ENCODE measurements at regions not wholly inside any gene's neighbourhood (a gene's known extent, or its start where the extent isn't known, plus 50 kb on each side); places are given as distances from the start of the nearest gene placed in this dataset.

- no peak for FAIRE-seq
- Histone ChIP-seq H3K14ac (ENCODE audit: insufficient read length) (no peak overlapping the region), H3K79me1 (ENCODE audit: low read depth, low read length) (no peaks in the 10 kb centered on the region), H3K4me2 (ENCODE audit: insufficient read depth in 1 of 2, low read depth in 2 of 2, low read length in 2 of 2) (no peak overlapping the region), H4K20me1 (replicated peaks in 1 of 2; ENCODE audit: control insufficient read depth in 1 of 2, insufficient read depth in 2 of 2, low read length in 2 of 2) (no peaks in the 10 kb centered on the region), H2AFZ (ENCODE audit: low read length) (no peak overlapping the region), H2BK5ac (ENCODE audit: low read depth, low read length) (no peak overlapping the region), H2BK20ac (ENCODE audit: low read length) (no peak overlapping the region), H3K27ac (ENCODE audit: low read depth, low read length) (no peak overlapping the region), H4K91ac (replicated peaks; ENCODE audit: insufficient read length, low read length) (no peak overlapping the region), H3K4me3 (ENCODE audit: extremely low read depth in 1 of 4, insufficient read depth in 2 of 4, low read depth in 3 of 4, low read length in 4 of 4) (no peak overlapping the region), H3K23ac (ENCODE audit: insufficient read length) (no peak overlapping the region), H4K5ac (ENCODE audit: insufficient read length, low read depth, low read length) (no peak overlapping the region), H3K9ac (replicated peaks in 1 of 4; ENCODE audit: extremely low read depth in 1 of 4, low read depth in 3 of 4, low read length in 3 of 4) (no peak overlapping the region), H3K56ac (replicated peaks; ENCODE audit: insufficient read length, low read depth, low read length) (no peak overlapping the region), H3K9me3 (ENCODE audit: insufficient read depth in 2 of 2, low read depth in 1 of 2, low read length in 1 of 2) (no peaks in the 10 kb centered on the region), H3K4ac (replicated peaks; ENCODE audit: insufficient read length, low read depth, low read length) (no peak overlapping the region), H4K8ac (ENCODE audit: extremely low read depth, insufficient read depth, low read length) (no peak overlapping the region), H2BK120ac (replicated peaks; ENCODE audit: low read depth, low read length) (no peak overlapping the region), H2BK12ac (ENCODE audit: low read depth, low read length) (no peak overlapping the region), H3K4me1 (replicated peaks in 1 of 4; ENCODE audit: control insufficient read depth in 3 of 4, insufficient read depth in 4 of 4, low read length in 3 of 4) (peaks cover 0 to 6% (median 2%) of the 10 kb centered on the region in 4 experiments; a peak in 3 of 7 replicates), H2AK5ac (ENCODE audit: low read depth, low read length) (no peak overlapping the region), H3K23me2 (ENCODE audit: low read depth, low read length) (no peaks in the 10 kb centered on the region), H2BK15ac (ENCODE audit: low read length) (no peak overlapping the region), H3K27me3 (replicated peaks in 1 of 4; ENCODE audit: control insufficient read depth in 3 of 4, extremely low read depth in 1 of 4, insufficient read depth in 3 of 4, low read length in 3 of 4) (no peaks in the 10 kb centered on the region), H3K79me2 (ENCODE audit: control insufficient read depth in 1 of 2, insufficient read depth in 2 of 2, low read length in 2 of 2) (no peaks in the 10 kb centered on the region), H3K18ac (ENCODE audit: extremely low read depth, low read length) (no peak overlapping the region), H3K36me3 (ENCODE audit: control insufficient read depth in 2 of 4, insufficient read depth in 4 of 4, low read length in 3 of 4) (no peaks in the 10 kb centered on the region)
- WGBS, 2 experiments (ENCODE audit: extremely low coverage in 1 of 2, insufficient coverage in 1 of 2, insufficient read length in 1 of 2, insufficient replicate concordance in 2 of 2, low coverage in 1 of 2, low lambda C conversion rate in 2 of 2, missing lambda C conversion rate in 1 of 2), result 44% methylated on average over 2 of the region's 2 CpGs; no CpG with 5 or more reads in 1 of the 2 experiments
- ChIA-PET CTCF (ENCODE audit: partially characterized antibody) (no interaction called here), POLR2A (ENCODE audit: partially characterized antibody) (no interaction called here)
- DNase-seq (ENCODE audit: low read depth in 1 of 2, low spot score in 2 of 2), result no peak
- TF ChIP-seq CEBPB (IDR thresholded peaks at IDR 0.05; ENCODE audit: low read depth, low read length), result no peak
- TF ChIP-seq POLR2AphosphoS5 (IDR thresholded peaks at IDR 0.05; ENCODE audit: low read depth, low read length), result no peak
- TF ChIP-seq ATF2 (IDR thresholded peaks at IDR 0.05; ENCODE audit: low read length), result no peak
- no peak for TF ChIP-seq CREB1 (IDR thresholded peaks at IDR 0.05)
- no peak for TF ChIP-seq ZNF274 (IDR thresholded peaks at IDR 0.05; ENCODE audit: borderline replicate concordance, extremely low read depth, low read length)
- TF ChIP-seq SUZ12 (IDR thresholded peaks at IDR 0.05; ENCODE audit: low read length), result no peak
- no peak for TF ChIP-seq JUN (IDR thresholded peaks at IDR 0.05; ENCODE audit: low read depth, low read length)
- TF ChIP-seq EZH2 (IDR thresholded peaks at IDR 0.05; ENCODE audit: low read depth, low read length, severe bottlenecking), result no peak
- no peak for TF ChIP-seq POU5F1 (IDR thresholded peaks at IDR 0.05; ENCODE audit: low read depth, low read length)
- no peak for TF ChIP-seq BRCA1 (IDR thresholded peaks at IDR 0.05; ENCODE audit: low read depth, low read length)
- TF ChIP-seq GTF2F1 (IDR thresholded peaks at IDR 0.05; ENCODE audit: borderline replicate concordance, low read depth, low read length), result no peak
- no peak for TF ChIP-seq CHD2 (IDR thresholded peaks at IDR 0.05; ENCODE audit: low read length)
- no peak for TF ChIP-seq EGR1 (IDR thresholded peaks at IDR 0.05; ENCODE audit: borderline replicate concordance, low read depth, low read length)
- TF ChIP-seq TBP (IDR thresholded peaks at IDR 0.05; ENCODE audit: low read depth, low read length), result no peak
- no peak for TF ChIP-seq RAD21 (IDR thresholded peaks at IDR 0.05 in 1 of 2, conservative IDR thresholded peaks at IDR 0.05 in 1 of 2; ENCODE audit: low read depth in 2 of 2, low read length in 2 of 2)
Measured at GRCh38 chr6:103872233-103872632, 987.5 kb downstream of the HACE1 start.

All from H1 (cell line).